ENCODE measurements at regions not wholly inside any gene's neighbourhood (a gene's known extent, or its start where the extent isn't known, plus 50 kb on each side); places are given as distances from the start of the nearest gene placed in this dataset.

DNA sequence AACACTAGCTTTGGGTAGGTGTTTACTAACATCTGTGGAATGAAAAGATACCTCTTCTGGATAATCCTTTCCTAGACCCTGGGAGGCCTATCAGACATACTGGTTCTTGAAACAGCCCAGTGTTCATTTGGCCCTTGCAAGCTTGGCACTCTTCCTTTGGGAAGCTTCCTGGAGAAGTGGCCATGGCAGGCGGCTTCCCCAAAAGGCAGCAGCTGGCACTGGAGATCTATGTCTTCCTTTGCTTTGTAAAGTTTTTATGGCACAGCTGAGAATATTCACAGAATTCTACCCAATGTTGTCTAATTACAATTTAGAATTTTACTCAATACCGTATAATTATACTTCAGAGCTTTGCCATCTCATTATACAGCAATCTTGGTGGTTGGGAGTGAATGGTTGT is 199.2 kb upstream of the C11orf87 start:
- no peaks in the 10 kb centered on the region for H3K27me3 ChIP-seq
- no peak for DNase-seq
- H3K9me3 ChIP-seq = no peaks in the 10 kb centered on the region
- intact Hi-C loops (cut with DNase I; ENCODE audit: low total_unique reads) = no loop called here
- H3K4me3 ChIP-seq = no peak overlapping the region
- no peaks in the 10 kb centered on the region for H3K36me3 ChIP-seq
- TF ChIP-seq, protein P1, sequence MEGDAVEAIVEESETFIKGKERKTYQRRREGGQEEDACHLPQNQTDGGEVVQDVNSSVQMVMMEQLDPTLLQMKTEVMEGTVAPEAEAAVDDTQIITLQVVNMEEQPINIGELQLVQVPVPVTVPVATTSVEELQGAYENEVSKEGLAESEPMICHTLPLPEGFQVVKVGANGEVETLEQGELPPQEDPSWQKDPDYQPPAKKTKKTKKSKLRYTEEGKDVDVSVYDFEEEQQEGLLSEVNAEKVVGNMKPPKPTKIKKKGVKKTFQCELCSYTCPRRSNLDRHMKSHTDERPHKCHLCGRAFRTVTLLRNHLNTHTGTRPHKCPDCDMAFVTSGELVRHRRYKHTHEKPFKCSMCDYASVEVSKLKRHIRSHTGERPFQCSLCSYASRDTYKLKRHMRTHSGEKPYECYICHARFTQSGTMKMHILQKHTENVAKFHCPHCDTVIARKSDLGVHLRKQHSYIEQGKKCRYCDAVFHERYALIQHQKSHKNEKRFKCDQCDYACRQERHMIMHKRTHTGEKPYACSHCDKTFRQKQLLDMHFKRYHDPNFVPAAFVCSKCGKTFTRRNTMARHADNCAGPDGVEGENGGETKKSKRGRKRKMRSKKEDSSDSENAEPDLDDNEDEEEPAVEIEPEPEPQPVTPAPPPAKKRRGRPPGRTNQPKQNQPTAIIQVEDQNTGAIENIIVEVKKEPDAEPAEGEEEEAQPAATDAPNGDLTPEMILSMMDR (IDR thresholded peaks at IDR 0.05) = no peak
- H3K4me1 ChIP-seq = no peaks in the 10 kb centered on the region
- no peak overlapping the region for H3K27ac ChIP-seq

DNA sequence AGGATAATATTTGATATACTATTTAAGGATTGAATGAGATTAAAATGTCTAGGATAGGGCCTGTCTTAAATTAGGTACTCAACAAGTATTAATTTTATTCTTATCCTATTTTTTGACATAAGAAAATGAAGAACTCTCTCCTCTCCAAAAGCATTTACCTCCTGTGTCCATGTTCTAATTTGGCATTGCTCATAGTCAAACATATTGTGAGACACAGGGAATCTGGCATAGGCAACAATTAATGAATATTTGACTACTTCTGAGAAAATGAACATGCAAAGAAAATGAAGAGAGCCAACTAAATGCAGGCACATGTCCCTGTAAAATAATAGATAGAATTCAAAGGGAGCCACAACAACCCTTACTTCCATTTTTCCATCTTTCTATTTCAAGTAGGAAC is 198.5 kb upstream of the C11orf87 start:
- Histone ChIP-seq H3K4me1 (no peaks in the 10 kb centered on the region), H3K4me3 (no peak overlapping the region), H3K36me3 (no peaks in the 10 kb centered on the region), H3K27me3 (no peaks in the 10 kb centered on the region), H3K9me3 (no peaks in the 10 kb centered on the region), H3K27ac (no peak overlapping the region)
- TF ChIP-seq, protein P1 (IDR thresholded peaks at IDR 0.05) = no peak
- DNase-seq = no peak
- intact Hi-C loops (cut with DNase I; ENCODE audit: low total_unique reads) = no loop called here

DNA sequence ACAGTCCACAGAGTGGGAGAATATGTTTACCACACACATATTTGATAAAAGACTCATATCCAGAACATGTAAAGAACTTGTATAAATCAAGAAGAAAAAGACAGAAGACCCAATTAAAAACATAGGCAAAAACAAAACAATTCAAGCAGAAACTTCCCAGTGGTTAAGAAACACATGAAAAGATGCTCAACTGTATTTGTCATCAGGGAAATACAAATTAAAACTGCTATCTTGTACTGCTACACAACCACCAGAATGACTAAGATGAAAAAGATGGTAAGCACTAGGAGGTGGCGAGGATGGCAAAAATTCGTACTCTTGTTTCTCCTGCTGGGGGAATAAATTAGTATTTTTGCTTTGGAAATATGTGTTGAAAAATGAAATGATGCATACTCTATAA is 192.3 kb upstream of the C11orf87 start:
- intact Hi-C loops (cut with DNase I; ENCODE audit: low total_unique reads) = no loop called here

DNA sequence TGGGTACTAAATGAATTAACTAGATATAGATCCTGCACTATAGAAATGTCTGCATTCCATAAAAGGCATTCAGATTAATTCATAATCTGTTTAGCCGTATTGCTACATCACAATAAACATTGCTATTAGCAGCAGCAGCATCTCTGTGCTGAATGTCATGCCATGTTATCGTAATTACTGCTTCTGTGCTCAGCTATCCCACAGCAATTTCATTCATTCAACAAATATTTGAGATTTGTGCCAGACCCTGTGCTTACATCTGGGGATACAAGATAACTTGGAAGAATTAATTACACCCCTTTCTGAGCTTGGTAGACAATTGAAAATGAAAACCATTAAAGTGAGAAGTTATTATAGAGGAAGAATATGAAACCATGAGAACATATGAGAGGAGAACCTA is 185.8 kb upstream of the C11orf87 start:
- H3K4me1 ChIP-seq = no peaks in the 10 kb centered on the region
- H3K4me3 ChIP-seq = no peak overlapping the region
- intact Hi-C loops (cut with DNase I; ENCODE audit: low total_unique reads) = no loop called here
- no peak overlapping the region for H3K27ac ChIP-seq
- H3K9me3 ChIP-seq = no peaks in the 10 kb centered on the region
- no peak for DNase-seq
- H3K27me3 ChIP-seq = no peaks in the 10 kb centered on the region
- H3K36me3 ChIP-seq = no peaks in the 10 kb centered on the region
- TF ChIP-seq, protein P1 (IDR thresholded peaks at IDR 0.05) = no peak

More for the DNA sequence above, 192.3 kb upstream of the C11orf87 start:
- Histone ChIP-seq H3K36me3 (no peaks in the 10 kb centered on the region), H3K27me3 (no peaks in the 10 kb centered on the region), H3K27ac (no peak overlapping the region), H3K9me3 (no peaks in the 10 kb centered on the region), H3K4me3 (no peak overlapping the region), H3K4me1 (no peaks in the 10 kb centered on the region)
- TF ChIP-seq, protein P1 (IDR thresholded peaks at IDR 0.05) = no peak
- no peak for DNase-seq

DNA sequence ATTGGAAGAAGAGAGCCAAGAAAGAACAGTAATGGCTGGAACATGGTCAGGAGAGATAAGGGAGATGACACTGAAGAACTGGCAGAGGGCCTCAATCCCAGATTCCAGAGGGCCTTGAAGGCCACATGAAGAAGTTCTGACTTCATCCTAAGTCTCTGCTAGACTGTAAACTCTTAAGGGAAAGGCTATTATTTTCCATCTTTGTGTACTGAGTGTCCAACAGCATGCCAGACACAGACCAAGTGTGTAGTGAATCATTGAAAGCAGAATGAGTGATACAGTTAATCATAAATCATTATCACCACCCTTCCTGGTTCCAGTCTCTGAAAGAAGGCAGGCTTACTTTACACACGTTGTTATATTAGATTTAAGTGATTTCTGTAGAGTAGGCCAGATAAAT is 185.3 kb upstream of the C11orf87 start:
- TF ChIP-seq, protein P1 (IDR thresholded peaks at IDR 0.05) = no peak

DNA sequence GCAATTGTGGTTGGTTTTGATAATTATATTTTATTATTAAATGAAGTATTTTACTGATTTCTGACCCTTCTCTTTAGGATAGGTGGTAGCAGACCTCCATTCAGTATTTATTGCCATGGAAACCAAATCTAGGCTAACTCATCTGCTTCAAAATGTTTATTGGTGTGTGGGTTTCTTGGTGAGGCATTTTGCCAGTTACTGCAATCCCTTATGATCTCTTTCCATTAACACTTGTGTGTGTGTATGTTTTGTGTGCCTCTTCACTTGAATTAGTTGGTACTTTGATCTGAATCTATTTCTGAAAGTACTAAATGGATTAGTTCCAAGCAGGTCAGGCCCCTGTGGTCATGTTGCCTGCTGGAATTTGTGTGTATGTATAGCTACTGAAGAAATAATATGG is 184.4 kb upstream of the C11orf87 start:
- no peak overlapping the region for H3K4me3 ChIP-seq
- no peaks in the 10 kb centered on the region for H3K27me3 ChIP-seq
- no peak overlapping the region for H3K27ac ChIP-seq
- no peak for DNase-seq
- TF ChIP-seq, protein P1 (IDR thresholded peaks at IDR 0.05) = no peak
- no peaks in the 10 kb centered on the region for H3K4me1 ChIP-seq
- no peaks in the 10 kb centered on the region for H3K36me3 ChIP-seq
- H3K9me3 ChIP-seq = no peaks in the 10 kb centered on the region
- intact Hi-C loops (cut with DNase I; ENCODE audit: low total_unique reads) = no loop called here

More for the DNA sequence above, 185.3 kb upstream of the C11orf87 start:
- DNase-seq = no peak
- intact Hi-C loops (cut with DNase I; ENCODE audit: low total_unique reads) = no loop called here
- H3K4me1 ChIP-seq = no peaks in the 10 kb centered on the region
- H3K9me3 ChIP-seq = no peaks in the 10 kb centered on the region
- H3K36me3 ChIP-seq = no peaks in the 10 kb centered on the region
- no peak overlapping the region for H3K4me3 ChIP-seq
- no peak overlapping the region for H3K27ac ChIP-seq
- no peaks in the 10 kb centered on the region for H3K27me3 ChIP-seq

All from tibial artery (tissue), 4 donors.